GM10266 (cell line): ENCODE measurements at regions not wholly inside any gene's neighbourhood (a gene's known extent, or its start where the extent isn't known, plus 50 kb on each side); places are given as distances from the start of the nearest gene placed in this dataset.

ENCODE experiments used
- DNase-seq: peaks from one replicate; pipeline ENCODE4 v3.0.0; 2012; ENCODE audit errors: extremely low spot score
- TF ChIP-seq, protein P1 (sequence below): IDR thresholded peaks from 2 replicates; pipeline ENCODE4 v1.5.1; 2012; ENCODE audit warnings: mild to moderate bottlenecking, low read depth; ENCODE audit not compliant: control insufficient read depth, insufficient read depth; ENCODE audit errors: missing control alignments

DNA sequence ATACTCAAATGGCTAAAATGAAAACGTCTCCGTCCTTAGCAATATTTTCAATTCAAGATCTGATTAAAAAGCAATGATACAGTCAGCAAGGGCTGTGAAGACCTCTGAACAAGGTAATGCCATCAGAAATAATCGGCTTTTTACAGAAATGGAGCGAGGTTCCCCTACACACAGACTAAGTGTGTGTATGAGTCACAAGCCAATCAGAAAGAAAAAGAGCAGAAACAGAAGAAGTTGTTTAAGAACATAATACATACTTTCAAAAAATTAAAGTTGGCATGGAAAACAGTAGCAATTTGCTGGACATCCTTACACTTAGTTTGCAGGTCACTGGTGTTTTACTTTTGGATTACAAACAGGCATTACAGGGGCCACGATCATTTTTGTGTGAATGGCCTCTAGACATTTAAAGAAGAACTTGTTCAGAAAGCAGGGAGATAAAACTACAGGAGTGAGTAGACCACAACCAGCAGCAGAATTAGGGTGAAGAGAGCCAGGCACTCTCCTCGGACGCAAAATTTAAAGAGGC, 350.0 kb upstream of the RUNX1 start:
- TF ChIP-seq, protein P1, sequence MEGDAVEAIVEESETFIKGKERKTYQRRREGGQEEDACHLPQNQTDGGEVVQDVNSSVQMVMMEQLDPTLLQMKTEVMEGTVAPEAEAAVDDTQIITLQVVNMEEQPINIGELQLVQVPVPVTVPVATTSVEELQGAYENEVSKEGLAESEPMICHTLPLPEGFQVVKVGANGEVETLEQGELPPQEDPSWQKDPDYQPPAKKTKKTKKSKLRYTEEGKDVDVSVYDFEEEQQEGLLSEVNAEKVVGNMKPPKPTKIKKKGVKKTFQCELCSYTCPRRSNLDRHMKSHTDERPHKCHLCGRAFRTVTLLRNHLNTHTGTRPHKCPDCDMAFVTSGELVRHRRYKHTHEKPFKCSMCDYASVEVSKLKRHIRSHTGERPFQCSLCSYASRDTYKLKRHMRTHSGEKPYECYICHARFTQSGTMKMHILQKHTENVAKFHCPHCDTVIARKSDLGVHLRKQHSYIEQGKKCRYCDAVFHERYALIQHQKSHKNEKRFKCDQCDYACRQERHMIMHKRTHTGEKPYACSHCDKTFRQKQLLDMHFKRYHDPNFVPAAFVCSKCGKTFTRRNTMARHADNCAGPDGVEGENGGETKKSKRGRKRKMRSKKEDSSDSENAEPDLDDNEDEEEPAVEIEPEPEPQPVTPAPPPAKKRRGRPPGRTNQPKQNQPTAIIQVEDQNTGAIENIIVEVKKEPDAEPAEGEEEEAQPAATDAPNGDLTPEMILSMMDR = no peak

GRCh38 chr21:35398346-35398982, 349.4 kb upstream of the RUNX1 start:
- DNase-seq = no peak
- TF ChIP-seq, protein P1 = no peak

More for the DNA sequence above, 350.0 kb upstream of the RUNX1 start:
- DNase-seq = no peak

- TF ChIP-seq, protein P1 = no peak
- no peak for DNase-seq
Measured at GRCh38 chr21:35397781-35398180, 348.7 kb upstream of the RUNX1 start.

- no peak for DNase-seq
- TF ChIP-seq, protein P1 = no peak
Measured at GRCh38 chr21:35396655-35397054, 347.6 kb upstream of the RUNX1 start.

DNA sequence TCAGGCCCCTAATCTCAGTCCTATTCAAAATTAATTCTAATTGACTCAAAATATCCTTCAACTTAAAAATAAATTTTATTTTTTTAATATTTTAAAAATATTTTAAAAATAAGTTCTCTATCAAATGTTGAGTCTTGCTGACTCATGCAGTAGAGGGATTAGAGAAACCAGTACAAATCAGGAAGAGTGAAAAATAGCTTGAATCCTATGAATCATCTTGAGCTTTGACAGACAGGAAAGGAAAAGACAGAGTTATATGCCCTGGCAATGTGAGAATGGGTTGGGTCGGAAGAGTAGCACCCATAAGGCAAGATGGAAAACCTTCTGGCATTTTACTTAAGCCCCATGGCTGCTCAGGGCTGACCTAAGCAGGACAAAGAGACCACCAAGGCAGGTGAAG, 346.6 kb upstream of the RUNX1 start:
- DNase-seq = no peak
- TF ChIP-seq, protein P1 = no peak

GRCh38 chr21:35394634-35395369, 345.7 kb upstream of the RUNX1 start:
- DNase-seq = no peak
- TF ChIP-seq, protein P1 = no peak

- no peak for DNase-seq
- TF ChIP-seq, protein P1 = no peak
Measured at GRCh38 chr21:35394049-35394448, 344.9 kb upstream of the RUNX1 start.
